Lower lobe of right lung (tissue), 2 donors: ENCODE measurements at regions not wholly inside any gene's neighbourhood (a gene's known extent, or its start where the extent isn't known, plus 50 kb on each side); places are given as distances from the start of the nearest gene placed in this dataset.
A peak's percentile ranks its signal among the peaks of the same experiment; 100 is the strongest.

ENCODE experiments used
- ATAC-seq, 2 donors: fragments of 200-7000 bp; cut with Tn5 transposase; one replicate each; pipeline ENCODE4 v1.9.1; 2020 to 2022; ENCODE audit warnings: mild to moderate bottlenecking in 2 of 2, moderate library complexity in 2 of 2
- DNase-seq: peaks from one replicate; pipeline ENCODE4 v3.0.0-alpha.2; 2020
- H3K27ac ChIP-seq: fragments of 200-600 bp; one replicate; pipeline ENCODE4 v1.8.0; 2022
- H3K27me3 ChIP-seq: fragments of 200-600 bp; one replicate; pipeline ENCODE4 v1.8.0; 2022; ENCODE audit warnings: low read depth
- H3K36me3 ChIP-seq: fragments of 200-600 bp; one replicate; pipeline ENCODE4 v1.8.0; 2022; ENCODE audit warnings: mild to moderate bottlenecking
- H3K4me1 ChIP-seq: fragments of 200-600 bp; one replicate; pipeline ENCODE4 v1.8.0; 2022
- H3K4me3 ChIP-seq: fragments of 200-600 bp; one replicate; pipeline ENCODE4 v1.8.0; 2022; ENCODE audit warnings: mild to moderate bottlenecking
- H3K9me3 ChIP-seq: fragments of 200-600 bp; one replicate; pipeline ENCODE4 v1.8.0; 2022
- intact Hi-C: fragments of 100-400 bp; cut with DNase I; formaldehyde crosslinking; loops from one replicate; pipeline ENCODE4 v1.11.0; 2022
- TF ChIP-seq, protein P1 (sequence below): fragments of 200-600 bp; IDR thresholded peaks from one replicate; pipeline ENCODE4 v1.8.0; 2022; ENCODE audit warnings: antibody characterized with exemption, mild to moderate bottlenecking
- donor health status: DM: no; HTN: yes; CAD: no; lungs with severe emphysema.

- TF ChIP-seq, protein P1, sequence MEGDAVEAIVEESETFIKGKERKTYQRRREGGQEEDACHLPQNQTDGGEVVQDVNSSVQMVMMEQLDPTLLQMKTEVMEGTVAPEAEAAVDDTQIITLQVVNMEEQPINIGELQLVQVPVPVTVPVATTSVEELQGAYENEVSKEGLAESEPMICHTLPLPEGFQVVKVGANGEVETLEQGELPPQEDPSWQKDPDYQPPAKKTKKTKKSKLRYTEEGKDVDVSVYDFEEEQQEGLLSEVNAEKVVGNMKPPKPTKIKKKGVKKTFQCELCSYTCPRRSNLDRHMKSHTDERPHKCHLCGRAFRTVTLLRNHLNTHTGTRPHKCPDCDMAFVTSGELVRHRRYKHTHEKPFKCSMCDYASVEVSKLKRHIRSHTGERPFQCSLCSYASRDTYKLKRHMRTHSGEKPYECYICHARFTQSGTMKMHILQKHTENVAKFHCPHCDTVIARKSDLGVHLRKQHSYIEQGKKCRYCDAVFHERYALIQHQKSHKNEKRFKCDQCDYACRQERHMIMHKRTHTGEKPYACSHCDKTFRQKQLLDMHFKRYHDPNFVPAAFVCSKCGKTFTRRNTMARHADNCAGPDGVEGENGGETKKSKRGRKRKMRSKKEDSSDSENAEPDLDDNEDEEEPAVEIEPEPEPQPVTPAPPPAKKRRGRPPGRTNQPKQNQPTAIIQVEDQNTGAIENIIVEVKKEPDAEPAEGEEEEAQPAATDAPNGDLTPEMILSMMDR: no peak
- peaks cover 35% of the 10 kb centered on the region for H3K4me1 ChIP-seq
- H3K36me3 ChIP-seq: no peaks in the 10 kb centered on the region
- ATAC-seq (peak; percentile 29 to 64), DNase-seq (peak; percentile 57)
- no peaks in the 10 kb centered on the region for H3K27me3 ChIP-seq
- H3K4me3 ChIP-seq: no peak overlapping the region
- no peak overlapping the region for H3K27ac ChIP-seq
- intact Hi-C loops: no loop called here
- no peaks in the 10 kb centered on the region for H3K9me3 ChIP-seq
Measured at GRCh38 chr2:207236156-207236935, 70.6 kb upstream of the KLF7 start.

DNA sequence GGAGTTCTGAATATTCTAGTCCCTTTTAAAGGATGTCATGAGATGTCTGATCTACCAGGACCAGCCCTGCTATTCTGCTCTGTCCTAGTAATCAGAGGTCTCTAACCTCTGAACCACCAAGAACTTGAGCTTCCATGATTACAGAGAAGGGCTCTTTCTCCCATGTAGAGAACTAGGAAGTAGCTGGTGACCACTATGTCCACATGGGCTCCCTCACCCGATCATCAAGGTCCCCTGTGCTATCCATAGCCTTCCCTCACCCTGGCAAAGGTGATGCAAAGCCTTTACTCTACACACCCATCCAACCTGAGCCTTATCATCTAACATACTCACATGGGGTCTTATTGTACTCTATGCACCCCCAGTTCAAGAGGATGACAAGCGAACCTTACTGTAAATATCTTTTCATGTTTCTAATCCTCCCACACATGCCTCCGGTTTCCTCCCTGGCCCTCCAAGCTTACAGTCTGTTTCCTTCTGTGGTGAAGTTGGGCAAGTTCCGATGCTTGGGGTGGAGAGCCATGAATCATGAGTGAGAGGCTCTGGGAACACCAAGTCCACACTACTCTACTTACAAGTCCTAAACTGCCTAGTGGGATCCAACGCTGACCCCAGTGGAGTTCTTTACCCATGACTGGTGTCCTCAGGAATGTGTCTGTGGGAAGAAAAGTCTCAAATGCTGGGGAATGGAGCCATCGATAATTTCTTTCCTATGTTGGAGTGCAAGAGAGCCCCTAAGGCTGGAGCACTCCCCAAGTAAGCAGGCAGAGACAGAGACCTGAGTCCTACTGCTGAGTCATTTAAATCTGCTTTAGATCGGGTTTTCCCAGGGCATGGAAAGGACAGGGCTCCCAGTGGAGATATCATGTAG, 73.3 kb upstream of the KLF7 start:
- peak; percentile 87 to 88 for ATAC-seq
- Histone ChIP-seq H3K27me3 (no peaks in the 10 kb centered on the region), H3K4me3 (no peak overlapping the region), H3K4me1 (peaks cover 35% of the 10 kb centered on the region), H3K36me3 (no peaks in the 10 kb centered on the region), H3K27ac (peak overlapping the region; percentile 37), H3K9me3 (no peaks in the 10 kb centered on the region)
- TF ChIP-seq, protein P1: no peak
- intact Hi-C loops: no loop called here
- peak; percentile 66 for DNase-seq

DNA sequence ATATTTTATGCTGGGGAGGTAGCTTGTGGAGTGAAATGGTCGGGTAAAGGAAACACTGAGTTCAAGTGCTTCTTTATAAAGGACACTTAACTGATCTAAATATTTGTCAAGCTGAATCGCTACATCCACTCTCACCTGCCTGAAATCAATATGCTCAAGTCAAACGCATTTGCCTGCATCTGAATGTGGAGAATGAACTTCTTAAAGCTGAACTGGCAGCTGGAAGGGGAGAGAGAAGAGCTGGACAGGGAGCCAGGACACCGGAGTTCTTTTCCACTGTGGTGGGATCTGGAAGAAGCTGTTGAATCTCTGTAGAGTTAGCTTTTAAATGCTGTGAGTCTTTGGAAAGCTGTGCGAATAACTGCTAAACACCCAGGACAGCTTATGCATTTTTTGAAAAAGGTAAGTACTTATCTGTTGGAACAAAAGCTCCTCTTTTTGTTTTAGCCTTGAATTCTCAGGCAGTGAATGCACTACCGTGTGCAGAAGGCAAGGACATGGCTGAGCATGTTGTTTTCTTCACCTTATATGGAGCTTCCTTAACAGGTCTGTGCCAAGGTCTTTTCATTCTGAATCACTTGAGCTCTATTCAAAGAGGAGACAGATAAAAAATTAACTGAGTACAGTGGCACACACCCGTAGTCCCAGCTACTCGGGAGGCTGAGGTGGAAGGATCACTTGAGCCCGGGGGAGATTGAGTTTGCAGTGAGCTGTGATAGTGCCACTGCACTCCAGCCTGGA, 74.2 kb upstream of the KLF7 start:
- Histone ChIP-seq H3K4me1 (peaks cover 35% of the 10 kb centered on the region), H3K27ac (peak overlapping the region; percentile 37), H3K36me3 (no peaks in the 10 kb centered on the region), H3K27me3 (no peaks in the 10 kb centered on the region), H3K9me3 (no peaks in the 10 kb centered on the region), H3K4me3 (no peak overlapping the region)
- DNase-seq: no peak
- intact Hi-C loops: no loop called here
- TF ChIP-seq, protein P1: no peak
- peak; percentile 28 to 57 for ATAC-seq

DNA sequence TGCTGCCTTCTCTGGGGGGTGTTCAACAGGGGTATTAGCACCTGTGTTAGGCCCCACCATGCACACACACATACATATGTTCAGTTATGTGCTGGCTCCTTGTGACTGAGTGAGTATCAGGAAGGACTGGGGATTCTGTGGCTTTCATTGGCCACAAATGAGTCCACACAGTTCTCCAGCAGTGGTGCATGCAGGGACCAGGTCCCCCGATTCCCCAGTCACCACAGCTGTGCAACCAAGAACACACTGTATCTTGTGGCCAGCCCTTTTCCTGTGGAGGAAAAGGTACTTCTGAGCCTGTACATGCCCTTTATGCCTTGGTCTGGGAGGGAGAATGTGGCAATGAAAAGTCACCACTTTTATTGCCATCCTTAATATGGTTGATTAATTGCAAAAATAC, 74.9 kb upstream of the KLF7 start:
- Histone ChIP-seq H3K36me3 (no peaks in the 10 kb centered on the region), H3K4me3 (no peak overlapping the region), H3K9me3 (no peaks in the 10 kb centered on the region), H3K27ac (no peak overlapping the region), H3K27me3 (no peaks in the 10 kb centered on the region), H3K4me1 (peaks cover 34% of the 10 kb centered on the region)
- intact Hi-C loops: no loop called here
- TF ChIP-seq, protein P1: no peak
- ATAC-seq (no peak), DNase-seq (no peak)

DNA sequence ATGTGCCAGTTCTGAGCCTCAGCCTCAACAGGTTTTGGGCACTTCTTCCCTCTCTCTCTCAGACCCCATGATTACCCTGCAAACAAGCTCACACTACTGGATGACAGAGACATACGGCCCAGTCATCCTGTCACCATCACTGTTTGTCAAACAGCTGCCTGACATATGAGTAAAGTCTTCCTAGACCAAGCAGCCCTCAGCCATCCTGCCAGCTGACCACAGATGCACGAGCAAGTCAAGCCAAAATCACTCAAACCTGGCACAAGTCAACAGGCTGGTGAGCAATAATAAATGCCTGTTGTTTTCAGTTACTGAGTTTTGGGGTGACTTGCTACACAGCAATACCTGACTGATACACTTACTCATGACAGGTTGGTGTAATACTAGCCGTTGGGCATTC, 75.5 kb upstream of the KLF7 start:
- intact Hi-C loops: no loop called here
- H3K4me1 ChIP-seq: peaks cover 31% of the 10 kb centered on the region
- TF ChIP-seq, protein P1: no peak

More for the DNA sequence above, 75.5 kb upstream of the KLF7 start:
- no peak overlapping the region for H3K4me3 ChIP-seq
- no peaks in the 10 kb centered on the region for H3K9me3 ChIP-seq
- no peaks in the 10 kb centered on the region for H3K27me3 ChIP-seq
- H3K27ac ChIP-seq: no peak overlapping the region
- H3K36me3 ChIP-seq: no peaks in the 10 kb centered on the region
- DNase-seq (no peak), ATAC-seq (no peak)
